OCI-LY1 (cell line): ENCODE measurements at regions not wholly inside any gene's neighbourhood (a gene's known extent, or its start where the extent isn't known, plus 50 kb on each side); places are given as distances from the start of the nearest gene placed in this dataset.

ENCODE experiments used
- CTCF ChIP-seq: fragments of 200-600 bp; sonication (generic), shearing (Covaris generic); IDR thresholded peaks from 2 replicates; pipeline ENCODE4 v1.5.1; 2017; ENCODE audit warnings: mild to moderate bottlenecking, antibody characterized with exemption, low read length, moderate library complexity, mixed read lengths
- EZH2 ChIP-seq: fragments of 200-600 bp; sonication (generic), shearing (Covaris generic); IDR thresholded peaks from 2 replicates; pipeline ENCODE4 v1.8.0; 2017; ENCODE audit warnings: borderline replicate concordance, mixed run types, mild to moderate bottlenecking, antibody characterized with exemption, low read length, moderate library complexity, mixed read lengths

GRCh38 chr7:66556549-66557213 lies 72.0 kb upstream of the KCTD7 start:
- TF ChIP-seq CTCF (no peak), EZH2 (no peak)
